H1 (cell line): ENCODE measurements at regions not wholly inside any gene's neighbourhood (a gene's known extent, or its start where the extent isn't known, plus 50 kb on each side); places are given as distances from the start of the nearest gene placed in this dataset.

ENCODE experiments used
- CTCF ChIA-PET: fragments of 300-600 bp; sonication (Branson Sonifier 250); formaldehyde crosslinking; loops from one replicate; lab custom pipeline; 2021; ENCODE audit not compliant: partially characterized antibody; lab: Charles Lee
- POLR2A ChIA-PET: fragments of 300-600 bp; sonication (Branson Sonifier 250); formaldehyde crosslinking; loops from one replicate; lab custom pipeline; 2021; ENCODE audit warnings: inconsistent platforms; ENCODE audit not compliant: partially characterized antibody; lab: Charles Lee
- DNase-seq, 2 experiments: peaks; one replicate each; pipeline versions ENCODE4 v3.0.0 to v3.0.0-alpha.2; 2010 to 2022; ENCODE audit warnings: low spot score in 2 of 2, low read depth in 1 of 2, mixed read lengths in 1 of 2
- FAIRE-seq: peaks from 2 replicates; lab custom pipeline; 2011; peaks lifted over from hg19 to GRCh38; lab: Jason Lieb, UNC
- H2AFZ ChIP-seq: 2 replicates; pipeline ENCODE4 v1.8.1; 2012; ENCODE audit warnings: low read length, inconsistent platforms
- H2AK5ac ChIP-seq: 2 replicates; pipeline ENCODE4 v1.6.1; 2013; ENCODE audit warnings: low read depth, low read length
- H2BK120ac ChIP-seq: replicated peaks from 2 replicates; pipeline ENCODE3; 2013; ENCODE audit warnings: low read depth, low read length, inconsistent platforms
- H2BK12ac ChIP-seq: 2 replicates; pipeline ENCODE4 v1.6.1; 2013; ENCODE audit warnings: low read depth, low read length
- H2BK15ac ChIP-seq: 2 replicates; pipeline ENCODE4 v1.6.1; 2013; ENCODE audit warnings: low read length
- H2BK20ac ChIP-seq: 2 replicates; pipeline ENCODE4 v1.6.1; 2013; ENCODE audit warnings: low read length
- H2BK5ac ChIP-seq: 2 replicates; pipeline ENCODE4 v1.6.1; 2013; ENCODE audit warnings: low read depth, low read length
- H3K14ac ChIP-seq: 2 replicates; pipeline ENCODE4 v1.6.1; 2013; ENCODE audit warnings: inconsistent platforms; ENCODE audit not compliant: insufficient read length
- H3K18ac ChIP-seq: 2 replicates; pipeline ENCODE4 v1.6.1; 2013; ENCODE audit warnings: low read length; ENCODE audit errors: extremely low read depth
- H3K23ac ChIP-seq: 2 replicates; pipeline ENCODE4 v1.6.1; 2013; ENCODE audit warnings: inconsistent platforms; ENCODE audit not compliant: insufficient read length
- H3K23me2 ChIP-seq: 2 replicates; pipeline ENCODE4 v1.6.1; 2013; ENCODE audit warnings: low read depth, low read length
- H3K27ac ChIP-seq: 2 replicates; pipeline ENCODE4 v1.6.1; 2011; ENCODE audit warnings: low read depth, low read length, inconsistent platforms
- H3K27me3 ChIP-seq, 4 experiments: replicated peaks in 1 of 4; 1 replicate in 1 of 4; 2 replicates in 3 of 4; pipeline versions ENCODE4 v1.6.1 to v1.8.1; 2011 to 2013; ENCODE audit warnings: low read length in 3 of 4, mild to moderate bottlenecking in 3 of 4, inconsistent platforms in 2 of 4, mixed read lengths in 2 of 4, moderate library complexity in 1 of 4; ENCODE audit not compliant: control insufficient read depth in 3 of 4, insufficient read depth in 3 of 4; ENCODE audit errors: extremely low read depth in 1 of 4
- H3K36me3 ChIP-seq, 4 experiments: 2 replicates each; pipeline versions ENCODE4 v1.6.1 to v1.8.1; 2011 to 2013; ENCODE audit warnings: mild to moderate bottlenecking in 4 of 4, low read length in 3 of 4, moderate library complexity in 2 of 4, control low read depth in 1 of 4, inconsistent platforms in 1 of 4; ENCODE audit not compliant: insufficient read depth in 4 of 4, control insufficient read depth in 2 of 4
- H3K4ac ChIP-seq: replicated peaks from 2 replicates; pipeline ENCODE3; 2013; ENCODE audit warnings: low read length, low read depth, mixed read lengths, inconsistent platforms; ENCODE audit not compliant: insufficient read length
- H3K4me1 ChIP-seq, 4 experiments: replicated peaks in 1 of 4; 1 replicate in 1 of 4; 2 replicates in 3 of 4; pipeline versions ENCODE4 v1.6.1 to v1.8.1; 2011 to 2013; ENCODE audit warnings: low read length in 3 of 4, inconsistent platforms in 2 of 4, mixed read lengths in 1 of 4; ENCODE audit not compliant: insufficient read depth in 4 of 4, control insufficient read depth in 3 of 4
- H3K4me2 ChIP-seq, 2 experiments: 2 replicates each; pipeline versions ENCODE4 v1.6.1 to v1.8.1; 2011 to 2013; ENCODE audit warnings: low read depth in 2 of 2, low read length in 2 of 2, control low read depth in 1 of 2, inconsistent platforms in 1 of 2, mild to moderate bottlenecking in 1 of 2; ENCODE audit not compliant: insufficient read depth in 1 of 2
- H3K4me3 ChIP-seq, 4 experiments: fragments of 200-600, 300-600 bp in 1 of 4; sonication (generic), shearing (Covaris generic), sonication (Bioruptor Twin) in 1 of 4; 2 replicates each; pipeline versions ENCODE4 v1.5.1 to v1.8.1; 2011 to 2016; ENCODE audit warnings: low read length in 4 of 4, low read depth in 3 of 4, control low read depth in 2 of 4, inconsistent platforms in 2 of 4, mild to moderate bottlenecking in 2 of 4, mixed read lengths in 1 of 4, moderate library complexity in 1 of 4; ENCODE audit not compliant: insufficient read depth in 2 of 4; ENCODE audit errors: extremely low read depth in 1 of 4
- H3K56ac ChIP-seq: replicated peaks from 2 replicates; pipeline ENCODE3; 2013; ENCODE audit warnings: low read depth, mild to moderate bottlenecking, mixed read lengths, low read length, inconsistent platforms; ENCODE audit not compliant: insufficient read length
- H3K79me1 ChIP-seq: 2 replicates; pipeline ENCODE4 v1.6.1; 2013; ENCODE audit warnings: low read depth, low read length, control low read depth
- H3K79me2 ChIP-seq, 2 experiments: 2 replicates each; pipeline versions ENCODE4 v1.6.1 to v1.8.1; 2012 to 2013; ENCODE audit warnings: low read length in 2 of 2, mild to moderate bottlenecking in 2 of 2, inconsistent platforms in 1 of 2; ENCODE audit not compliant: insufficient read depth in 2 of 2, control insufficient read depth in 1 of 2
- H3K9ac ChIP-seq, 4 experiments: replicated peaks in 1 of 4; 1 replicate in 1 of 4; 2 replicates in 3 of 4; pipeline versions ENCODE4 v1.6.1 to v1.8.1; 2011 to 2013; ENCODE audit warnings: low read depth in 3 of 4, low read length in 3 of 4, control low read depth in 2 of 4, mild to moderate bottlenecking in 2 of 4, moderate library complexity in 2 of 4, inconsistent platforms in 1 of 4; ENCODE audit errors: extremely low read depth in 1 of 4
- H3K9me3 ChIP-seq, 2 experiments: 2 replicates each; pipeline versions ENCODE4 v1.6.1 to v1.8.1; 2012 to 2013; ENCODE audit warnings: mild to moderate bottlenecking in 2 of 2, moderate library complexity in 2 of 2, control low read depth in 1 of 2, inconsistent platforms in 1 of 2, low read depth in 1 of 2, low read length in 1 of 2, mixed read lengths in 1 of 2; ENCODE audit not compliant: insufficient read depth in 2 of 2
- H4K20me1 ChIP-seq, 2 experiments: replicated peaks in 1 of 2; 2 replicates each; pipeline versions ENCODE3 to v1.8.1; 2011 to 2013; ENCODE audit warnings: inconsistent platforms in 2 of 2, low read length in 2 of 2, mild to moderate bottlenecking in 1 of 2; ENCODE audit not compliant: insufficient read depth in 2 of 2, control insufficient read depth in 1 of 2
- H4K5ac ChIP-seq: 2 replicates; pipeline ENCODE4 v1.6.1; 2013; ENCODE audit warnings: low read length, low read depth, mixed read lengths, inconsistent platforms; ENCODE audit not compliant: insufficient read length
- H4K8ac ChIP-seq: 2 replicates; pipeline ENCODE4 v1.8.0; 2013; ENCODE audit warnings: mild to moderate bottlenecking, moderate library complexity, low read length, inconsistent platforms; ENCODE audit not compliant: insufficient read depth; ENCODE audit errors: extremely low read depth
- H4K91ac ChIP-seq: replicated peaks from 2 replicates; pipeline ENCODE3; 2013; ENCODE audit warnings: low read length, mixed read lengths, inconsistent platforms; ENCODE audit not compliant: insufficient read length
- CTBP2 ChIP-seq: IDR thresholded peaks from 2 replicates; pipeline ENCODE4 v1.7.0; 2011; ENCODE audit warnings: borderline replicate concordance, mild to moderate bottlenecking, moderate library complexity, mixed read lengths, low read length; ENCODE audit not compliant: insufficient read depth, insufficient read length
- EZH2 ChIP-seq: fragments of 200-600 bp; sonication (generic); IDR thresholded peaks from 2 replicates; pipeline ENCODE4 v1.7.1; 2012; ENCODE audit warnings: low read depth, mild to moderate bottlenecking, moderate library complexity, low read length, inconsistent platforms; ENCODE audit not compliant: severe bottlenecking
- GABPA ChIP-seq: IDR thresholded peaks from 2 replicates; pipeline ENCODE4 v1.6.1; 2011; ENCODE audit warnings: mild to moderate bottlenecking, low read length, moderate library complexity, borderline replicate concordance; ENCODE audit not compliant: insufficient read depth
- POLR2AphosphoS5 ChIP-seq: IDR thresholded peaks from 2 replicates; pipeline ENCODE4 v1.6.1; 2011; ENCODE audit warnings: low read depth, low read length
- RFX5 ChIP-seq: IDR thresholded peaks from 2 replicates; pipeline ENCODE4 v1.6.1; 2011; ENCODE audit warnings: low read depth, low read length, improper control_type of control experiment, borderline replicate concordance
- RNF2 ChIP-seq: fragments of 200-900, 300-1000 bp; sonication (generic); IDR thresholded peaks from 2 replicates; pipeline ENCODE4 v1.7.1; 2016; ENCODE audit warnings: borderline replicate concordance, low read depth, mild to moderate bottlenecking, antibody characterized with exemption, low read length; ENCODE audit not compliant: poor library complexity, severe bottlenecking; ENCODE audit errors: missing control alignments
- RXRA ChIP-seq: IDR thresholded peaks from 2 replicates; pipeline ENCODE4 v1.6.1; 2011; ENCODE audit warnings: low read depth, mild to moderate bottlenecking, low read length, moderate library complexity; ENCODE audit not compliant: insufficient read depth
- SAP30 ChIP-seq: fragments of 300-600 bp; sonication (generic); IDR thresholded peaks from 2 replicates; pipeline ENCODE4 v1.7.1; 2012; ENCODE audit warnings: low read length, moderate library complexity, mild to moderate bottlenecking, inconsistent platforms; ENCODE audit not compliant: insufficient read depth, insufficient replicate concordance
- SP2 ChIP-seq: IDR thresholded peaks from 2 replicates; pipeline ENCODE4 v1.6.1; 2012; ENCODE audit warnings: mild to moderate bottlenecking, low read length, inconsistent platforms
- SRF ChIP-seq: IDR thresholded peaks from 2 replicates; pipeline ENCODE4 v1.6.1; 2011; ENCODE audit warnings: mild to moderate bottlenecking, low read depth, low read length, moderate library complexity
- TAF1 ChIP-seq: IDR thresholded peaks from 2 replicates; pipeline ENCODE4 v1.6.1; 2011; ENCODE audit warnings: mild to moderate bottlenecking, low read depth, low read length
- WGBS, 2 experiments: shearing (Covaris generic) in 1 of 2; methylation state at CpG; one replicate each; pipeline versions ENCODE4 v1.1.6 to v1.1.7; 2013 to 2015; ENCODE audit warnings: low lambda C conversion rate in 2 of 2, mixed read lengths in 2 of 2, inconsistent platforms in 1 of 2, low coverage in 1 of 2, missing lambda C conversion rate in 1 of 2; ENCODE audit not compliant: insufficient replicate concordance in 2 of 2, insufficient coverage in 1 of 2, insufficient read length in 1 of 2; ENCODE audit errors: extremely low coverage in 1 of 2, missing lambda C conversion rate in 1 of 2; 5-methylcytosine and 5-hydroxymethylcytosine counted together

DNA sequence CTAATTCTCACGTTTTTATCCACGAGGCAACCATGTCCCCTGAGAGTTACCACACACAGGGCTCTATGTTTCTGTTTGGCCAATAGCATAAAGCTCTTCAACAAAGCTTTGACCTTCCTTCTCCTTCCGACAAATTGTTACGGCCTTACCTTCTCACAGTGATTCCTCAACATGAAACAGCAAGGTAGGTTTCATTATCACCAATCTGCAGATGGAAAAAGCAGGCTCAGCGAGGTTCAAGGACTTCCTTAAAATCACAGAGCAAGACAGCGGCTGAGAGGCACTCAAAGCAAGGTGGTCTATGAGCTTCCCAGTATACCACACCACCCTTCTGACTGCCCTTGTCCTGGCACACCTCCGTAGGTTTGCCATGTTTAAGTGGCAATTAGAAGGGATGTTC lies 360.0 kb downstream of the CD83 start:
- no peak overlapping the region for H2BK120ac ChIP-seq
- CTCF ChIA-PET: interaction anchor here (1.3 kb wide), 1 partner anchor 79 kb away, joined by 3 read pairs; no protein-coding TSS in a partner anchor
- H3K79me2 ChIP-seq: no peaks in the 10 kb centered on the region

More for the DNA sequence above, 360.0 kb downstream of the CD83 start:
- Histone ChIP-seq H4K8ac (no peak overlapping the region), H3K4me3 (no peak overlapping the region), H3K4ac (no peak overlapping the region), H4K20me1 (no peaks in the 10 kb centered on the region), H3K79me1 (no peaks in the 10 kb centered on the region; the same call in 1 of the 2 replicates), H3K36me3 (peaks cover 0 to 6% (median 0%) of the 10 kb centered on the region in 4 experiments; a peak in 1 of 8 replicates), H3K23ac (no peak overlapping the region), H3K23me2 (no peaks in the 10 kb centered on the region), H3K4me2 (no peak overlapping the region), H3K27me3 (no peaks in the 10 kb centered on the region), H2AK5ac (no peak overlapping the region), H2AFZ (no peak overlapping the region), H3K18ac (no peak overlapping the region), H4K91ac (no peak overlapping the region), H3K14ac (no peak overlapping the region), H3K4me1 (peaks cover 0 to 2% (median 0%) of the 10 kb centered on the region in 4 experiments; a peak in 2 of 7 replicates), H2BK20ac (no peak overlapping the region), H3K9me3 (peaks cover 7 to 11% of the 10 kb centered on the region in 2 experiments; a peak in 3 of 4 replicates), H3K56ac (no peak overlapping the region), H2BK5ac (no peak overlapping the region), H2BK15ac (no peak overlapping the region), H3K27ac (no peak overlapping the region), H2BK12ac (no peak overlapping the region), H4K5ac (no peak overlapping the region), H3K9ac (no peak overlapping the region)
- TF ChIP-seq GABPA (no peak), CTBP2 (no peak), RXRA (no peak), SP2 (no peak), RFX5 (no peak), TAF1 (no peak), POLR2AphosphoS5 (no peak), SRF (no peak), RNF2 (no peak), EZH2 (no peak), SAP30 (no peak)
- FAIRE-seq (no peak), DNase-seq (no peak)
- POLR2A ChIA-PET: interaction anchor here (0.5 to 0.6 kb wide), 2 partner anchors 82 to 114 kb away, joined by 3 read pairs; no protein-coding TSS in a partner anchor
- 83% methylated on average over 7 of the region's 7 CpGs; no CpG with 5 or more reads in 1 of the 2 experiments for WGBS, 2 experiments
